ENCODE measurements at regions not wholly inside any gene's neighbourhood (a gene's known extent, or its start where the extent isn't known, plus 50 kb on each side); places are given as distances from the start of the nearest gene placed in this dataset.

DNA sequence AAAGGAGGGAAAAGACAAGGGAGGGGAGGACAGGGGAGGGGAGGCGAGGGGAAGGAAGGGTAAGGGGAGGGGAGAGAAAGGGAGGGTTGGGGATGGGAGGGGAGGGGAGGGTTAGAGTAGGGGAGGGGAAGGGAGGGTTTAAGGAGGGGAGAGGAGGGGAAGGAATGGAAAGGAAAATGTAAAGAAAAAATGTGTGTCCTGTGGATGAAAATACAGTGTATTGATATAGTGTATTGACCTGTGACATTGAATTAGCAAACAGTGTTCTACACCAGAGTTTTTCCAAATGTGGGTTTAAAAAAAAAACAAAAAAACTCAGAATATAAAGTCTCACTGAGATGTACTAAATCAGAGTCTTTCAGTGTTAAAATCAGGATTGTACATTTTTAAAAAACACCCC lies 1279.8 kb upstream of the ADGRL2 start:
- Histone ChIP-seq H3K4me3 (ENCODE audit: low read depth, low read length, poor library complexity, severe bottlenecking) (no peak overlapping the region), H3K4me1 (ENCODE audit: insufficient read depth, low read length, poor library complexity, severe bottlenecking) (no peaks in the 10 kb centered on the region), H3K27me3 (replicated peaks; ENCODE audit: insufficient read depth, low read depth, low read length, poor library complexity) (no peaks in the 10 kb centered on the region), H3K36me3 (ENCODE audit: insufficient read depth, low read length, poor library complexity, severe bottlenecking) (no peaks in the 10 kb centered on the region), H3K27ac (ENCODE audit: low read depth, low read length, poor library complexity, severe bottlenecking) (no peak overlapping the region), H3K9me3 (ENCODE audit: low read depth, low read length, poor library complexity, severe bottlenecking) (no peaks in the 10 kb centered on the region)
- no peak for DNase-seq (ENCODE audit: low spot score)
- TF ChIP-seq EZH2 (IDR thresholded peaks at IDR 0.05; ENCODE audit: borderline replicate concordance, low read depth, low read length, poor library complexity, severe bottlenecking): no peak
- TF ChIP-seq, protein P1, sequence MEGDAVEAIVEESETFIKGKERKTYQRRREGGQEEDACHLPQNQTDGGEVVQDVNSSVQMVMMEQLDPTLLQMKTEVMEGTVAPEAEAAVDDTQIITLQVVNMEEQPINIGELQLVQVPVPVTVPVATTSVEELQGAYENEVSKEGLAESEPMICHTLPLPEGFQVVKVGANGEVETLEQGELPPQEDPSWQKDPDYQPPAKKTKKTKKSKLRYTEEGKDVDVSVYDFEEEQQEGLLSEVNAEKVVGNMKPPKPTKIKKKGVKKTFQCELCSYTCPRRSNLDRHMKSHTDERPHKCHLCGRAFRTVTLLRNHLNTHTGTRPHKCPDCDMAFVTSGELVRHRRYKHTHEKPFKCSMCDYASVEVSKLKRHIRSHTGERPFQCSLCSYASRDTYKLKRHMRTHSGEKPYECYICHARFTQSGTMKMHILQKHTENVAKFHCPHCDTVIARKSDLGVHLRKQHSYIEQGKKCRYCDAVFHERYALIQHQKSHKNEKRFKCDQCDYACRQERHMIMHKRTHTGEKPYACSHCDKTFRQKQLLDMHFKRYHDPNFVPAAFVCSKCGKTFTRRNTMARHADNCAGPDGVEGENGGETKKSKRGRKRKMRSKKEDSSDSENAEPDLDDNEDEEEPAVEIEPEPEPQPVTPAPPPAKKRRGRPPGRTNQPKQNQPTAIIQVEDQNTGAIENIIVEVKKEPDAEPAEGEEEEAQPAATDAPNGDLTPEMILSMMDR (conservative IDR thresholded peaks at IDR 0.05; ENCODE audit: low read depth, low read length): no peak
- POLR2A ChIA-PET (ENCODE audit: low non-redundant PET): no interaction called here
- no TSS peak for BruUV-seq (replicated peaks)
- CTCF ChIA-PET: no interaction called here
- intact Hi-C loops (cut with micrococcal nuclease; ENCODE audit: unreplicated experiment): no loop called here

DNA sequence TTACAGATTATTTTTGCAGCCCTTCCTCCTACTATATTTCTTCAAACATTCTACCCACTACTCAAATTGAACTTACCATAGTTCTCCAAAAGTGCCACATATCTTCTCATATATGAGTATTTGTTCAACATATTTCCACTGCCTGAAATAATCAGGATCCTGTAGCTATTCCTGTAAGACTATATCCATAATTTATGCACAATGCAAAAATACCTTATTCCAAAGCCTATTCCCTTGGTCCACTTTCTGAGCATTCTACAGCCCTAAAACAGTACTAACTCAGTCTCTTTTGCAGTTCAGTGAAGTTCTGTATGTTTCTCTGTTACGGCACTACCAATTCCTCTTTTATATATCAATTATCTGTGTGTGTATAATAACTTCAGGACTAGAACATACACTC lies 1283.7 kb upstream of the ADGRL2 start:
- CTCF ChIA-PET: no interaction called here
- H3K4me3 ChIP-seq (ENCODE audit: low read depth, low read length, poor library complexity, severe bottlenecking): no peak overlapping the region

DNA sequence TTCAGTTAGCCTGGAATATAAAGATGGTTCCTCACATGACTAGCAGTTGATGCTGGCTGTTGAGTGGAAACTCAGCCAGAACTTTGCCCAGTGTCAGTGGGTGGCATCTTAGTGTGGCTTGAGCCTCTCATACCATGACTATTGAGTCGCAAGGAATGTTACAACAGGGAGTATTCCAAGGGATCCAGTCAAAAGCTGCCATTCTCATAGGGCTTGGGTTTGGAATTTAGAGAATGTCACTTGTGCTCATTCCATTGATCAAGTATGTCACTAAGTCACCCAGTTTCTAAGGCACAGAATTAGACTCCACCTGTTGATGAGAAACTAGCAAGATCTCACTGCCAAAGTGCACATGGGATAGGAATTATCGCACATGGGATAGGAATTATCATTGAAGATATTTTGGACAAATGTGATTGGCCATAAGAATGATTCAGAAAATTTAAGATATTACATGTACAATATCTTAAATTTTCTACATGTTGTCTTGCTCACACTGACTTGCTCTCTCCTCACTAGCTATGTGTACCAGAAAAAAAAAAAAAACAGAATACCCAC lies 1290.7 kb upstream of the ADGRL2 start:
- no peaks in the 10 kb centered on the region for H3K27me3 ChIP-seq (replicated peaks; ENCODE audit: insufficient read depth, low read depth, low read length, poor library complexity)
- no peak overlapping the region for H3K27ac ChIP-seq (ENCODE audit: low read depth, low read length, poor library complexity, severe bottlenecking)
- ChIA-PET CTCF (no interaction called here), POLR2A (ENCODE audit: low non-redundant PET) (no interaction called here)
- H3K4me3 ChIP-seq (ENCODE audit: low read depth, low read length, poor library complexity, severe bottlenecking): no peak overlapping the region
- no peak for DNase-seq (ENCODE audit: low spot score)
- intact Hi-C loops (cut with micrococcal nuclease; ENCODE audit: unreplicated experiment): no loop called here
- H3K9me3 ChIP-seq (ENCODE audit: low read depth, low read length, poor library complexity, severe bottlenecking): no peaks in the 10 kb centered on the region
- no peaks in the 10 kb centered on the region for H3K4me1 ChIP-seq (ENCODE audit: insufficient read depth, low read length, poor library complexity, severe bottlenecking)
- no TSS peak for BruUV-seq (replicated peaks)
- no peak for TF ChIP-seq EZH2 (IDR thresholded peaks at IDR 0.05; ENCODE audit: borderline replicate concordance, low read depth, low read length, poor library complexity, severe bottlenecking)
- H3K36me3 ChIP-seq (ENCODE audit: insufficient read depth, low read length, poor library complexity, severe bottlenecking): no peaks in the 10 kb centered on the region

More for the DNA sequence above, 1283.7 kb upstream of the ADGRL2 start:
- Histone ChIP-seq H3K27me3 (replicated peaks; ENCODE audit: insufficient read depth, low read depth, low read length, poor library complexity) (no peaks in the 10 kb centered on the region), H3K4me1 (ENCODE audit: insufficient read depth, low read length, poor library complexity, severe bottlenecking) (no peaks in the 10 kb centered on the region), H3K9me3 (ENCODE audit: low read depth, low read length, poor library complexity, severe bottlenecking) (no peaks in the 10 kb centered on the region), H3K27ac (ENCODE audit: low read depth, low read length, poor library complexity, severe bottlenecking) (no peak overlapping the region), H3K36me3 (ENCODE audit: insufficient read depth, low read length, poor library complexity, severe bottlenecking) (no peaks in the 10 kb centered on the region)
- TF ChIP-seq EZH2 (IDR thresholded peaks at IDR 0.05; ENCODE audit: borderline replicate concordance, low read depth, low read length, poor library complexity, severe bottlenecking): no peak
- TF ChIP-seq, protein P1 (conservative IDR thresholded peaks at IDR 0.05; ENCODE audit: low read depth, low read length): no peak
- BruUV-seq (replicated peaks): no TSS peak
- intact Hi-C loops (cut with micrococcal nuclease; ENCODE audit: unreplicated experiment): no loop called here
- no peak for DNase-seq (ENCODE audit: low spot score)
- POLR2A ChIA-PET (ENCODE audit: low non-redundant PET): no interaction called here

DNA sequence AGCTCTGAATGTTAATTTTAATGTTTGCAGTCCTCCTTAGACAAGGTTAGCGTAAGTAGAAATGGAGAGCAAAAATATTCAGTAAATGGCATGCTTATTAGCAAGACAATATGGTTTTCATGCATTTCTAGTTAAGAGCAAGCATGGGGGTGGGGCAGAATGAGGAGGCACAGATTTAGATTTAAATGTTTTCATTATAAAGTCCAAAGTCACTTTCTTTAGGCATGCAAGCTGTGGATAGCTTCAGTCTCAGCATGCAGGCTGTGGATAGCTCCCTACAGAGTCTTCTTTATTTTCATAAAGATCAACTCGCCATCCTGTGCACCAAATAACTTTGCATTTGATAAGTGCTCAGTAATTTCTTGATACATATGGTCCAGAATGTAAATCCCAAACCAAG lies 1294.5 kb upstream of the ADGRL2 start:
- DNase-seq (ENCODE audit: low spot score): no peak
- TF ChIP-seq, protein P1 (conservative IDR thresholded peaks at IDR 0.05; ENCODE audit: low read depth, low read length): no peak
- TF ChIP-seq EZH2 (IDR thresholded peaks at IDR 0.05; ENCODE audit: borderline replicate concordance, low read depth, low read length, poor library complexity, severe bottlenecking): no peak
- no peaks in the 10 kb centered on the region for H3K9me3 ChIP-seq (ENCODE audit: low read depth, low read length, poor library complexity, severe bottlenecking)
- H3K27ac ChIP-seq (ENCODE audit: low read depth, low read length, poor library complexity, severe bottlenecking): no peak overlapping the region
- POLR2A ChIA-PET (ENCODE audit: low non-redundant PET): no interaction called here
- H3K4me3 ChIP-seq (ENCODE audit: low read depth, low read length, poor library complexity, severe bottlenecking): no peak overlapping the region
- intact Hi-C loops (cut with micrococcal nuclease; ENCODE audit: unreplicated experiment): no loop called here
- H3K4me1 ChIP-seq (ENCODE audit: insufficient read depth, low read length, poor library complexity, severe bottlenecking): no peaks in the 10 kb centered on the region
- no TSS peak for BruUV-seq (replicated peaks)
- CTCF ChIA-PET: no interaction called here
- H3K27me3 ChIP-seq (replicated peaks; ENCODE audit: insufficient read depth, low read depth, low read length, poor library complexity): no peaks in the 10 kb centered on the region
- H3K36me3 ChIP-seq (ENCODE audit: insufficient read depth, low read length, poor library complexity, severe bottlenecking): no peaks in the 10 kb centered on the region

Measured in A673 (cell line).